ENCODE measurements at regions not wholly inside any gene's neighbourhood (a gene's known extent, or its start where the extent isn't known, plus 50 kb on each side); places are given as distances from the start of the nearest gene placed in this dataset.

GRCh38 chr9:87096506-87096905 is 149.2 kb upstream of the GAS1 start:
- no peak overlapping the region for H3K4me3 ChIP-seq (ENCODE audit: low read length in 2 of 2)
- no peaks in the 10 kb centered on the region for H3K4me1 ChIP-seq (ENCODE audit: control insufficient read depth in 2 of 2, insufficient read depth in 2 of 2, low read length in 2 of 2)
- no peak for DNase-seq (ENCODE audit: low read depth in 6 of 9, low spot score in 9 of 9)
- no peak overlapping the region for H3K27ac ChIP-seq (ENCODE audit: low read depth in 1 of 2, low read length in 1 of 2)
- no peaks in the 10 kb centered on the region for H3K27me3 ChIP-seq (ENCODE audit: control insufficient read depth in 2 of 2, insufficient read depth in 1 of 2, low read length in 1 of 2)
- H3K9me3 ChIP-seq (ENCODE audit: control insufficient read depth in 2 of 2, insufficient read depth in 1 of 2, low read length in 1 of 2): no peaks in the 10 kb centered on the region
- WGBS: 88% methylated on average over 2 of the region's 2 CpGs
- no peaks in the 10 kb centered on the region for H3K36me3 ChIP-seq (ENCODE audit: control insufficient read depth in 2 of 2, insufficient read depth in 2 of 2, low read length in 1 of 2)

- no peak for DNase-seq (ENCODE audit: low read depth in 6 of 9, low spot score in 9 of 9)
- Histone ChIP-seq H3K4me3 (ENCODE audit: low read length in 2 of 2) (no peak overlapping the region), H3K9me3 (ENCODE audit: control insufficient read depth in 2 of 2, insufficient read depth in 1 of 2, low read length in 1 of 2) (no peaks in the 10 kb centered on the region), H3K27ac (ENCODE audit: low read depth in 1 of 2, low read length in 1 of 2) (no peak overlapping the region), H3K27me3 (ENCODE audit: control insufficient read depth in 2 of 2, insufficient read depth in 1 of 2, low read length in 1 of 2) (no peaks in the 10 kb centered on the region), H3K36me3 (ENCODE audit: control insufficient read depth in 2 of 2, insufficient read depth in 2 of 2, low read length in 1 of 2) (no peaks in the 10 kb centered on the region), H3K4me1 (ENCODE audit: control insufficient read depth in 2 of 2, insufficient read depth in 2 of 2, low read length in 2 of 2) (no peaks in the 10 kb centered on the region)
- 96% methylated on average over 3 of the region's 3 CpGs for WGBS
Measured at GRCh38 chr9:87097238-87097637, 149.9 kb upstream of the GAS1 start.

- Histone ChIP-seq H3K36me3 (ENCODE audit: control insufficient read depth in 2 of 2, insufficient read depth in 2 of 2, low read length in 1 of 2) (no peaks in the 10 kb centered on the region), H3K27me3 (ENCODE audit: control insufficient read depth in 2 of 2, insufficient read depth in 1 of 2, low read length in 1 of 2) (no peaks in the 10 kb centered on the region), H3K4me1 (ENCODE audit: control insufficient read depth in 2 of 2, insufficient read depth in 2 of 2, low read length in 2 of 2) (no peaks in the 10 kb centered on the region), H3K9me3 (ENCODE audit: control insufficient read depth in 2 of 2, insufficient read depth in 1 of 2, low read length in 1 of 2) (no peaks in the 10 kb centered on the region), H3K4me3 (ENCODE audit: low read length in 2 of 2) (no peak overlapping the region), H3K27ac (ENCODE audit: low read depth in 1 of 2, low read length in 1 of 2) (no peak overlapping the region)
- 89% methylated on average over 1 of the region's 1 CpG for WGBS
- no peak for DNase-seq (ENCODE audit: low read depth in 6 of 9, low spot score in 9 of 9)
Measured at GRCh38 chr9:87099407-87099806, 152.1 kb upstream of the GAS1 start.

- Histone ChIP-seq H3K4me1 (ENCODE audit: control insufficient read depth in 2 of 2, insufficient read depth in 2 of 2, low read length in 2 of 2) (no peaks in the 10 kb centered on the region), H3K36me3 (ENCODE audit: control insufficient read depth in 2 of 2, insufficient read depth in 2 of 2, low read length in 1 of 2) (no peaks in the 10 kb centered on the region), H3K9me3 (ENCODE audit: control insufficient read depth in 2 of 2, insufficient read depth in 1 of 2, low read length in 1 of 2) (no peaks in the 10 kb centered on the region), H3K27me3 (ENCODE audit: control insufficient read depth in 2 of 2, insufficient read depth in 1 of 2, low read length in 1 of 2) (no peaks in the 10 kb centered on the region), H3K27ac (ENCODE audit: low read depth in 1 of 2, low read length in 1 of 2) (no peak overlapping the region), H3K4me3 (ENCODE audit: low read length in 2 of 2) (no peak overlapping the region)
- DNase-seq (ENCODE audit: low read depth in 6 of 9, low spot score in 9 of 9): no peak
- 29% methylated on average over 1 of the region's 1 CpG for WGBS
Measured at GRCh38 chr9:87100001-87100400, 152.7 kb upstream of the GAS1 start.

GRCh38 chr9:87102126-87102525 is 154.8 kb upstream of the GAS1 start:
- no peaks in the 10 kb centered on the region for H3K4me1 ChIP-seq (ENCODE audit: control insufficient read depth in 2 of 2, insufficient read depth in 2 of 2, low read length in 2 of 2)
- no peaks in the 10 kb centered on the region for H3K27me3 ChIP-seq (ENCODE audit: control insufficient read depth in 2 of 2, insufficient read depth in 1 of 2, low read length in 1 of 2)
- DNase-seq (ENCODE audit: low read depth in 6 of 9, low spot score in 9 of 9): no peak
- no peaks in the 10 kb centered on the region for H3K36me3 ChIP-seq (ENCODE audit: control insufficient read depth in 2 of 2, insufficient read depth in 2 of 2, low read length in 1 of 2)
- 94% methylated on average over 4 of the region's 4 CpGs for WGBS
- H3K4me3 ChIP-seq (ENCODE audit: low read length in 2 of 2): no peak overlapping the region
- no peaks in the 10 kb centered on the region for H3K9me3 ChIP-seq (ENCODE audit: control insufficient read depth in 2 of 2, insufficient read depth in 1 of 2, low read length in 1 of 2)
- H3K27ac ChIP-seq (ENCODE audit: low read depth in 1 of 2, low read length in 1 of 2): no peak overlapping the region

GRCh38 chr9:87107072-87107471 is 159.8 kb upstream of the GAS1 start:
- Histone ChIP-seq H3K27ac (ENCODE audit: low read depth in 1 of 2, low read length in 1 of 2) (no peak overlapping the region), H3K27me3 (ENCODE audit: control insufficient read depth in 2 of 2, insufficient read depth in 1 of 2, low read length in 1 of 2) (no peaks in the 10 kb centered on the region), H3K36me3 (ENCODE audit: control insufficient read depth in 2 of 2, insufficient read depth in 2 of 2, low read length in 1 of 2) (no peaks in the 10 kb centered on the region), H3K4me1 (ENCODE audit: control insufficient read depth in 2 of 2, insufficient read depth in 2 of 2, low read length in 2 of 2) (peaks cover 0 to 5% of the 10 kb centered on the region in 2 donors), H3K9me3 (ENCODE audit: control insufficient read depth in 2 of 2, insufficient read depth in 1 of 2, low read length in 1 of 2) (no peaks in the 10 kb centered on the region), H3K4me3 (ENCODE audit: low read length in 2 of 2) (no peak overlapping the region)
- DNase-seq (ENCODE audit: low read depth in 6 of 9, low spot score in 9 of 9): no peak
- 88% methylated on average over 1 of the region's 1 CpG for WGBS

GRCh38 chr9:87108661-87109060 is 161.4 kb upstream of the GAS1 start:
- Histone ChIP-seq H3K27me3 (ENCODE audit: control insufficient read depth in 2 of 2, insufficient read depth in 1 of 2, low read length in 1 of 2) (no peaks in the 10 kb centered on the region), H3K4me1 (ENCODE audit: control insufficient read depth in 2 of 2, insufficient read depth in 2 of 2, low read length in 2 of 2) (peaks cover 0 to 5% of the 10 kb centered on the region in 2 donors), H3K27ac (ENCODE audit: low read depth in 1 of 2, low read length in 1 of 2) (no peak overlapping the region), H3K4me3 (ENCODE audit: low read length in 2 of 2) (no peak overlapping the region), H3K9me3 (ENCODE audit: control insufficient read depth in 2 of 2, insufficient read depth in 1 of 2, low read length in 1 of 2) (no peaks in the 10 kb centered on the region), H3K36me3 (ENCODE audit: control insufficient read depth in 2 of 2, insufficient read depth in 2 of 2, low read length in 1 of 2) (no peaks in the 10 kb centered on the region)
- WGBS: 75% methylated on average over 1 of the region's 1 CpG
- no peak for DNase-seq (ENCODE audit: low read depth in 6 of 9, low spot score in 9 of 9)

- WGBS: 97% methylated on average over 2 of the region's 2 CpGs
- no peak for DNase-seq (ENCODE audit: low read depth in 6 of 9, low spot score in 9 of 9)
Measured at GRCh38 chr9:87109231-87109631, 161.9 kb upstream of the GAS1 start.

GRCh38 chr9:87109851-87110250 is 162.5 kb upstream of the GAS1 start:
- H3K27ac ChIP-seq (ENCODE audit: low read depth in 1 of 2, low read length in 1 of 2): no peak overlapping the region
- no peak overlapping the region for H3K4me3 ChIP-seq (ENCODE audit: low read length in 2 of 2)
- no peaks in the 10 kb centered on the region for H3K9me3 ChIP-seq (ENCODE audit: control insufficient read depth in 2 of 2, insufficient read depth in 1 of 2, low read length in 1 of 2)
- no peak for DNase-seq (ENCODE audit: low read depth in 6 of 9, low spot score in 9 of 9)
- H3K4me1 ChIP-seq (ENCODE audit: control insufficient read depth in 2 of 2, insufficient read depth in 2 of 2, low read length in 2 of 2): peaks cover 0 to 5% of the 10 kb centered on the region in 2 donors
- H3K36me3 ChIP-seq (ENCODE audit: control insufficient read depth in 2 of 2, insufficient read depth in 2 of 2, low read length in 1 of 2): no peaks in the 10 kb centered on the region
- H3K27me3 ChIP-seq (ENCODE audit: control insufficient read depth in 2 of 2, insufficient read depth in 1 of 2, low read length in 1 of 2): no peaks in the 10 kb centered on the region

More at GRCh38 chr9:87109231-87109631, 161.9 kb upstream of the GAS1 start:
- Histone ChIP-seq H3K9me3 (ENCODE audit: control insufficient read depth in 2 of 2, insufficient read depth in 1 of 2, low read length in 1 of 2) (no peaks in the 10 kb centered on the region), H3K4me1 (ENCODE audit: control insufficient read depth in 2 of 2, insufficient read depth in 2 of 2, low read length in 2 of 2) (peaks cover 0 to 5% of the 10 kb centered on the region in 2 donors), H3K27me3 (ENCODE audit: control insufficient read depth in 2 of 2, insufficient read depth in 1 of 2, low read length in 1 of 2) (no peaks in the 10 kb centered on the region), H3K27ac (ENCODE audit: low read depth in 1 of 2, low read length in 1 of 2) (peak overlapping the region in 1 of 2 donors; percentile 31), H3K36me3 (ENCODE audit: control insufficient read depth in 2 of 2, insufficient read depth in 2 of 2, low read length in 1 of 2) (no peaks in the 10 kb centered on the region), H3K4me3 (ENCODE audit: low read length in 2 of 2) (no peak overlapping the region)

GRCh38 chr9:87111010-87111409 is 163.7 kb upstream of the GAS1 start:
- DNase-seq (ENCODE audit: low read depth in 6 of 9, low spot score in 9 of 9): no peak
- Histone ChIP-seq H3K4me1 (ENCODE audit: control insufficient read depth in 2 of 2, insufficient read depth in 2 of 2, low read length in 2 of 2) (peaks cover 0 to 5% of the 10 kb centered on the region in 2 donors), H3K9me3 (ENCODE audit: control insufficient read depth in 2 of 2, insufficient read depth in 1 of 2, low read length in 1 of 2) (no peaks in the 10 kb centered on the region), H3K27me3 (ENCODE audit: control insufficient read depth in 2 of 2, insufficient read depth in 1 of 2, low read length in 1 of 2) (no peaks in the 10 kb centered on the region), H3K4me3 (ENCODE audit: low read length in 2 of 2) (no peak overlapping the region), H3K36me3 (ENCODE audit: control insufficient read depth in 2 of 2, insufficient read depth in 2 of 2, low read length in 1 of 2) (no peaks in the 10 kb centered on the region), H3K27ac (ENCODE audit: low read depth in 1 of 2, low read length in 1 of 2) (no peak overlapping the region)
- WGBS: 90% methylated on average over 7 of the region's 7 CpGs

Measured in thymus (tissue), 11 donors.